ENCODE measurements at regions not wholly inside any gene's neighbourhood (a gene's known extent, or its start where the extent isn't known, plus 50 kb on each side); places are given as distances from the start of the nearest gene placed in this dataset.

- Histone ChIP-seq H3K9me2 (ENCODE audit: insufficient read depth, low read length) (no peaks in the 10 kb centered on the region), H3K9ac (ENCODE audit: low read length) (no peak overlapping the region), H3K36me3 (ENCODE audit: insufficient read depth, low read length) (no peaks in the 10 kb centered on the region), H2AFZ (ENCODE audit: low read depth, low read length) (no peak overlapping the region), H3K27ac (ENCODE audit: low read length) (no peak overlapping the region), H3F3A (ENCODE audit: insufficient read depth, low read length, poor library complexity, severe bottlenecking) (no peaks in the 10 kb centered on the region), H3K4me3 (ENCODE audit: low read length) (no peak overlapping the region), H3K27me3 (ENCODE audit: insufficient read depth, low read depth, low read length) (no peaks in the 10 kb centered on the region), H3K4me2 (ENCODE audit: low read length) (no peak overlapping the region), H3K9me3 (ENCODE audit: low read length) (no peaks in the 10 kb centered on the region), H4K20me1 (ENCODE audit: insufficient read depth) (no peaks in the 10 kb centered on the region), H3K79me2 (replicated peaks; ENCODE audit: insufficient read depth, low read length) (no peaks in the 10 kb centered on the region)
- TF ChIP-seq MXI1 (conservative IDR thresholded peaks at IDR 0.05; ENCODE audit: poor library complexity, severe bottlenecking) (no peak), RAD21 (conservative IDR thresholded peaks at IDR 0.05) (no peak), POLR2AphosphoS5 (IDR thresholded peaks at IDR 0.05) (no peak), EZH2 (IDR thresholded peaks at IDR 0.05; ENCODE audit: borderline replicate concordance, insufficient read depth, low read length, poor library complexity, severe bottlenecking) (no peak), EP300 (conservative IDR thresholded peaks at IDR 0.05; ENCODE audit: poor library complexity, severe bottlenecking) (no peak), REST (IDR thresholded peaks at IDR 0.05; ENCODE audit: borderline replicate concordance) (no peak), SMC3 (conservative IDR thresholded peaks at IDR 0.05; ENCODE audit: poor library complexity) (no peak)
- TF ChIP-seq, protein P1, sequence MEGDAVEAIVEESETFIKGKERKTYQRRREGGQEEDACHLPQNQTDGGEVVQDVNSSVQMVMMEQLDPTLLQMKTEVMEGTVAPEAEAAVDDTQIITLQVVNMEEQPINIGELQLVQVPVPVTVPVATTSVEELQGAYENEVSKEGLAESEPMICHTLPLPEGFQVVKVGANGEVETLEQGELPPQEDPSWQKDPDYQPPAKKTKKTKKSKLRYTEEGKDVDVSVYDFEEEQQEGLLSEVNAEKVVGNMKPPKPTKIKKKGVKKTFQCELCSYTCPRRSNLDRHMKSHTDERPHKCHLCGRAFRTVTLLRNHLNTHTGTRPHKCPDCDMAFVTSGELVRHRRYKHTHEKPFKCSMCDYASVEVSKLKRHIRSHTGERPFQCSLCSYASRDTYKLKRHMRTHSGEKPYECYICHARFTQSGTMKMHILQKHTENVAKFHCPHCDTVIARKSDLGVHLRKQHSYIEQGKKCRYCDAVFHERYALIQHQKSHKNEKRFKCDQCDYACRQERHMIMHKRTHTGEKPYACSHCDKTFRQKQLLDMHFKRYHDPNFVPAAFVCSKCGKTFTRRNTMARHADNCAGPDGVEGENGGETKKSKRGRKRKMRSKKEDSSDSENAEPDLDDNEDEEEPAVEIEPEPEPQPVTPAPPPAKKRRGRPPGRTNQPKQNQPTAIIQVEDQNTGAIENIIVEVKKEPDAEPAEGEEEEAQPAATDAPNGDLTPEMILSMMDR (IDR thresholded peaks at IDR 0.05; ENCODE audit: poor library complexity, severe bottlenecking) = no peak
Observed at GRCh38 chrX:63581906-63582305, 203.1 kb downstream of the ARHGEF9 start.

DNA sequence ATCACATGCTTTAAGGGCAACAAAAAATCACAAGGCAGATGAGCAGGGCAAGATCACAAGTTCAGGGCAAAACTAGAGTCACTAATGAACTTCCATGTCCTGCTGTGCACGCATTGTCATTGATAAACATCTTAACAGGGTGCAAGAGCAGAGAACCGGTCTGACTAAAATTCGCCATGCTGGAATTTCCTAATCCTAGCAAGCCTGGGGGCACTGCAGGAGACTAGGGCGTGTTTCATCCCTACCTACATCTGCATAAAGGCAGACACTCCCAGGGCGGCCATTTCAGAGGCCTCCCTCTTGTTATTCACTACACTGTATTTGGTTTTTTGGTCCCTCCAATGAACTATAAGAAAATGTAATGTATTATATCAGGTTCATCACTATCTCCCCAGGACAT lies 203.6 kb downstream of the ARHGEF9 start:
- no peak overlapping the region for H3K4me3 ChIP-seq (ENCODE audit: low read length)
- H2AFZ ChIP-seq (ENCODE audit: low read depth, low read length) = no peak overlapping the region
- H4K20me1 ChIP-seq (ENCODE audit: insufficient read depth) = no peaks in the 10 kb centered on the region
- no peaks in the 10 kb centered on the region for H3K9me3 ChIP-seq (ENCODE audit: low read length)
- no peaks in the 10 kb centered on the region for H3K36me3 ChIP-seq (ENCODE audit: insufficient read depth, low read length)
- H3K9me2 ChIP-seq (ENCODE audit: insufficient read depth, low read length) = no peaks in the 10 kb centered on the region
- H3K27me3 ChIP-seq (ENCODE audit: insufficient read depth, low read depth, low read length) = no peaks in the 10 kb centered on the region
- no peak overlapping the region for H3K27ac ChIP-seq (ENCODE audit: low read length)
- H3F3A ChIP-seq (ENCODE audit: insufficient read depth, low read length, poor library complexity, severe bottlenecking) = no peaks in the 10 kb centered on the region
- no peak overlapping the region for H3K4me2 ChIP-seq (ENCODE audit: low read length)
- no peaks in the 10 kb centered on the region for H3K79me2 ChIP-seq (replicated peaks; ENCODE audit: insufficient read depth, low read length)
- TF ChIP-seq EZH2 (IDR thresholded peaks at IDR 0.05; ENCODE audit: borderline replicate concordance, insufficient read depth, low read length, poor library complexity, severe bottlenecking) (no peak), SMC3 (conservative IDR thresholded peaks at IDR 0.05; ENCODE audit: poor library complexity) (no peak), MXI1 (conservative IDR thresholded peaks at IDR 0.05; ENCODE audit: poor library complexity, severe bottlenecking) (no peak), REST (IDR thresholded peaks at IDR 0.05; ENCODE audit: borderline replicate concordance) (no peak), TAF1 (IDR thresholded peaks at IDR 0.05; ENCODE audit: low read depth) (no peak), RAD21 (conservative IDR thresholded peaks at IDR 0.05) (no peak)
- H3K9ac ChIP-seq (ENCODE audit: low read length) = no peak overlapping the region
